Ishikawa (cell line): ENCODE measurements at regions not wholly inside any gene's neighbourhood (a gene's known extent, or its start where the extent isn't known, plus 50 kb on each side); places are given as distances from the start of the nearest gene placed in this dataset.

Source experiments
- CEBPB ChIP-seq: IDR thresholded peaks from 2 replicates; pipeline ENCODE4 v1.6.1; 2012
- CREB1 ChIP-seq: IDR thresholded peaks from 2 replicates; pipeline ENCODE4 v1.6.1; 2012; ENCODE audit warnings: low read depth
- EGR1 ChIP-seq: IDR thresholded peaks from 2 replicates; pipeline ENCODE4 v1.6.1; 2012
- EP300 ChIP-seq: IDR thresholded peaks from 2 replicates; pipeline ENCODE4 v1.6.1; 2012; ENCODE audit warnings: borderline replicate concordance
- FOXM1 ChIP-seq: IDR thresholded peaks from 2 replicates; pipeline ENCODE4 v1.6.1; 2012; ENCODE audit warnings: low read depth, borderline replicate concordance
- NFIC ChIP-seq: IDR thresholded peaks from 2 replicates; pipeline ENCODE4 v1.6.1; 2012
- RAD21 ChIP-seq: IDR thresholded peaks from 2 replicates; pipeline ENCODE4 v1.6.1; 2012; ENCODE audit warnings: low read depth
- TAF1 ChIP-seq: IDR thresholded peaks from 2 replicates; pipeline ENCODE4 v1.6.1; 2012; ENCODE audit warnings: low read depth, mild to moderate bottlenecking
- TEAD4 ChIP-seq: IDR thresholded peaks from 2 replicates; pipeline ENCODE4 v1.6.1; 2012
- ZBTB7A ChIP-seq: IDR thresholded peaks from 2 replicates; pipeline ENCODE4 v1.6.1; 2012; ENCODE audit warnings: low read depth
- TF ChIP-seq, protein P1 (sequence below): IDR thresholded peaks from 2 replicates; pipeline ENCODE4 v1.6.1; 2012; ENCODE audit warnings: low read depth, mild to moderate bottlenecking
- TF ChIP-seq, protein P2 (sequence below): IDR thresholded peaks from 2 replicates; pipeline ENCODE4 v1.6.1; 2012
- TF ChIP-seq, protein P3 (sequence below): IDR thresholded peaks from 2 replicates; pipeline ENCODE4 v1.6.1; 2012

DNA sequence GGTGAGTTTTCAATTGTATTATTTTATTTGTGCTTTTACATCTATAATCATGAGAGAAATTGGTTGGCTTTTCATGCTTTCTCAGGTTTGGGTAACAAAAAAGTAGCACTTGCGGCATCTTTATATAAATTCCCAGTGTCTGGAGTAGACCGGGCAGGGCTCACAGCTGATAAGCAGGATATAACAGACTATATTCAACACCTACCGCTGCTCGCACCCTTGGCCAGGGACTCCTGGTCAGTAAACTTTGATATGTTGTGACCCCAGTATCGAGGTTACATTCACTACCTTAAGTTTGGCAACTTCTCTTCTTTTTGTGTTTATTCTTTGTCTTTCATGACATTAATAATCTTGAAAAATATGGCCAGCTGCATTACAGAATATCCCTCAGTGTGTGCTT lies 343.4 kb downstream of the TBC1D32 start:
- TF ChIP-seq, protein P1, sequence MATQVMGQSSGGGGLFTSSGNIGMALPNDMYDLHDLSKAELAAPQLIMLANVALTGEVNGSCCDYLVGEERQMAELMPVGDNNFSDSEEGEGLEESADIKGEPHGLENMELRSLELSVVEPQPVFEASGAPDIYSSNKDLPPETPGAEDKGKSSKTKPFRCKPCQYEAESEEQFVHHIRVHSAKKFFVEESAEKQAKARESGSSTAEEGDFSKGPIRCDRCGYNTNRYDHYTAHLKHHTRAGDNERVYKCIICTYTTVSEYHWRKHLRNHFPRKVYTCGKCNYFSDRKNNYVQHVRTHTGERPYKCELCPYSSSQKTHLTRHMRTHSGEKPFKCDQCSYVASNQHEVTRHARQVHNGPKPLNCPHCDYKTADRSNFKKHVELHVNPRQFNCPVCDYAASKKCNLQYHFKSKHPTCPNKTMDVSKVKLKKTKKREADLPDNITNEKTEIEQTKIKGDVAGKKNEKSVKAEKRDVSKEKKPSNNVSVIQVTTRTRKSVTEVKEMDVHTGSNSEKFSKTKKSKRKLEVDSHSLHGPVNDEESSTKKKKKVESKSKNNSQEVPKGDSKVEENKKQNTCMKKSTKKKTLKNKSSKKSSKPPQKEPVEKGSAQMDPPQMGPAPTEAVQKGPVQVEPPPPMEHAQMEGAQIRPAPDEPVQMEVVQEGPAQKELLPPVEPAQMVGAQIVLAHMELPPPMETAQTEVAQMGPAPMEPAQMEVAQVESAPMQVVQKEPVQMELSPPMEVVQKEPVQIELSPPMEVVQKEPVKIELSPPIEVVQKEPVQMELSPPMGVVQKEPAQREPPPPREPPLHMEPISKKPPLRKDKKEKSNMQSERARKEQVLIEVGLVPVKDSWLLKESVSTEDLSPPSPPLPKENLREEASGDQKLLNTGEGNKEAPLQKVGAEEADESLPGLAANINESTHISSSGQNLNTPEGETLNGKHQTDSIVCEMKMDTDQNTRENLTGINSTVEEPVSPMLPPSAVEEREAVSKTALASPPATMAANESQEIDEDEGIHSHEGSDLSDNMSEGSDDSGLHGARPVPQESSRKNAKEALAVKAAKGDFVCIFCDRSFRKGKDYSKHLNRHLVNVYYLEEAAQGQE = no peak
- TF ChIP-seq, protein P2, sequence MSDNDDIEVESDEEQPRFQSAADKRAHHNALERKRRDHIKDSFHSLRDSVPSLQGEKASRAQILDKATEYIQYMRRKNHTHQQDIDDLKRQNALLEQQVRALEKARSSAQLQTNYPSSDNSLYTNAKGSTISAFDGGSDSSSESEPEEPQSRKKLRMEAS = no peak
- no peak for TF ChIP-seq ZBTB7A

DNA sequence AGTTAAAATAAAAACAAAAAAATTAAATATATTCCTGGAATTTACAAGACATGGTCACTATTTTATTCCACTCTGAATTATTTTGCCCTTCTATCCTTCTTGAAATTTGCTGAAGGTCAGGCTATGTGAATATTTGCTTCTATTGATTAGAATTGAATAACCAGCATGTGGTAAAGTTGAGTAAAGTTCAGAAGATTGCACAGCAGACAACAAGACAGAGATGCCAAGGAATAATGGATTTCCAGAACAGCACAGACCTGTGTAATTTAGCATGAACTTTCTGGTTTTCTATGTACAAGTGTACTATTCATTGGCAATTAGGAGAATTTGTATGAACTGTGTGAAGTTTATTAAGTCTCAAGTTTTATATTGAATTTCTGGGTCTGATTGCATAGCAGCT lies 352.4 kb downstream of the TBC1D32 start:
- TF ChIP-seq, protein P3, sequence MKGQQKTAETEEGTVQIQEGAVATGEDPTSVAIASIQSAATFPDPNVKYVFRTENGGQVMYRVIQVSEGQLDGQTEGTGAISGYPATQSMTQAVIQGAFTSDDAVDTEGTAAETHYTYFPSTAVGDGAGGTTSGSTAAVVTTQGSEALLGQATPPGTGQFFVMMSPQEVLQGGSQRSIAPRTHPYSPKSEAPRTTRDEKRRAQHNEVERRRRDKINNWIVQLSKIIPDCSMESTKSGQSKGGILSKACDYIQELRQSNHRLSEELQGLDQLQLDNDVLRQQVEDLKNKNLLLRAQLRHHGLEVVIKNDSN = no peak
- TF ChIP-seq, protein P2 = no peak
- no peak for TF ChIP-seq EP300
- TF ChIP-seq RAD21 = no peak
- no peak for TF ChIP-seq TAF1
- no peak for TF ChIP-seq EGR1
- TF ChIP-seq, protein P1 = no peak
- no peak for TF ChIP-seq TEAD4
- TF ChIP-seq NFIC = no peak

DNA sequence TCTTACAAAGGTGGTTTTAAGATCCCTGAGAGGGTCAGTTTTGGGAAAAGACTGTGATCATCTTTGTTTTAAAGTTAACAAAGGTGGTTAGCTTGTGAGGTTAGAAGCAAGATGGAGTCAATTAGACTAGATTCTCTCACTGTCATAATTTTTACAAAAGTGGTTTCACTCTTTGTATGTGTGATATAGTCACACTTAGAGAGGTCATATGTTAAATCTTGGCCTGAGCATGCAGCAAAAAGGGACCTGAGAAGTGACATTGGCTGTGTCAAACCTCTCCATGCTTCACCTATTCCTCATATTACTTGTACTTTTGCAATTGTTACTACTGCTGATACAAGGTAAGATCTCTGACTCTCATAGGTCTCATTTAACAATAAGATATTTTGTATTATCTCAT lies 368.0 kb downstream of the TBC1D32 start:
- TF ChIP-seq, protein P1 = no peak
- no peak for TF ChIP-seq RAD21
- no peak for TF ChIP-seq EGR1
- TF ChIP-seq CREB1 = no peak

DNA sequence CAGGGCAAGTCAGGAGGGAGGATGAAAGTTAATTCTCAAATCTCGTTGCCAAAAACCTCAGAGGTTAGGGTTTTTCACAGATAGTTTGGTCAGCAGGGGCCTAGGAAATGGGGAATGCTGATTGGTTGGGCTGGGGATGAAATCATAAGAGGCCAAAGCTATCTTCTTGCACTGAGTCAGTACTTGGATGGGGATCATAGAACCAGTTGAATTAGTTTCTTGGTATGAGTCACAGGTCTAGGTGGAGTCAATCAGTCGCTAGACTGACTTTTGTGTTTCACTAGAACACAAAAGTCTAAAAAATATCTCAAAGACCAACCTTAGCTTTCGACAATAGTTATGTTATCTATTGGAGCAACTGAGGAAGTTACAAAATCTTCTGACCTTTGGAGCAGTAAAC lies 368.5 kb downstream of the TBC1D32 start:
- TF ChIP-seq ZBTB7A (no peak), RAD21 (no peak), FOXM1 (no peak), NFIC (no peak), TAF1 (no peak), CREB1 (no peak), CEBPB (no peak), EP300 (no peak)
- TF ChIP-seq, protein P1 = no peak
- TF ChIP-seq, protein P2 = no peak

DNA sequence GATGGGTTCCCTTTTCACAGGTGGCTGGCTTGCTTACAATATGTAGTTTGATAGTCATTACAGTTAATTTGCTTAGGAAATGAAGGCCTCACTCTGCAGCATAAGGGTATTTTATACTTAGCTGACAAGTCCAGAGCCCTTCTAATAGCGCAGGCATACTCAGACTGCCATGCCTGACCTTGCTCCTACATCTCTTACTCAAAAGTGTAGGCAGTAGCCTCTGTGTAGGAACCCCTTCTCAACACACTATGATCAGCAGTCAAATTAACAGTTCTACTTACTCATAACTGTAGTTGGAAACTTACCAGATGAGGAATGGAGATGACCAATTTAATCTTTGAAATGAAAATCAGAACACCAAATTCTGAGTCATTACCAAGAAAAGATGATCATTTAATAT lies 373.5 kb downstream of the TBC1D32 start:
- TF ChIP-seq RAD21 (no peak), NFIC (no peak)
- TF ChIP-seq, protein P2 = no peak
